Hindlimb muscle (tissue), 1 donor: ENCODE measurements at regions not wholly inside any gene's neighbourhood (a gene's known extent, or its start where the extent isn't known, plus 50 kb on each side); places are given as distances from the start of the nearest gene placed in this dataset.
A peak's percentile ranks its signal among the peaks of the same experiment; 100 is the strongest.
"Not testable (repeated sequence)": the region's sequence is repeated elsewhere in the genome, so short reads cannot be mapped to it uniquely, and the experiment has no call there.

ENCODE experiments used
- DNase-seq: peaks from one replicate; pipeline ENCODE4 v3.0.0-alpha.2; 2013

GRCh38 chr22:42217752-42218280 lies 52.6 kb downstream of the TCF20 start:
- DNase-seq = no peak

DNA sequence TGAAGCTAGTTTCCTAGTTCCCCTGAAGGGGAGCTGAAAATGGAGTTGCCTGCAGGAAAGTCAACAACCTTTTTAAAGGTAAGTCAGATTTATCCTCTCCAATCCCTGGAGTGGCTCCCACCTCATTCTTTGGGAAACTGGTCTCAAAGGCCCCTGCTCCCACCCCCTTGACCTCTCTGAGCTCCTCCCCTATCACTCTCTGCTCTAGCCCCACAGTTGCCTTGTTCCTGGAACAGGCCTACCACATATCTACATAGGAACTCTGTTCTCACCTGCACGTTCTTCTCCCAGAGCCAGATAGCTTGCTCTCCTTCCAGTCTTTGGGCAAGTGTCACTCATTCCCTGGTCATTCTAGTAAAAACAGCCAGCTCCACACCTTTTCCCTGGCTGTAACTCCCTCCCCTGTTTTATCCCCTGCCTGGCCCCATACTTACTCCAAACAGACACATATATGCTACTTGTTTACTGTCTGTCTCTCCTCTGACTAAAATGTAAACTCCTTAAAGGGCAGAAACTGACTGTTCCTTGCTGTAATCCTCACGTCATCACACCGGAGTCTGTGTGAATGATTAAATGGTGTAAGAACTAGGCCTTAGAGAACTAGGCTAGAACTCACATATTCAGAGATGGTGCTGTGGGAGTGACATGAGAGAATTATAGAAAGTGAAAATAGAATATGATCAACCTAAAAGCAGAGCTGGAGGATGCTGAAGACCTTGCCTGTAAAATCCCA lies 53.3 kb downstream of the TCF20 start:
- DNase-seq = no peak

- DNase-seq = no peak
Measured at GRCh38 chr22:42214633-42215415, 55.6 kb downstream of the TCF20 start.

- no peak for DNase-seq
Measured at GRCh38 chr22:42208362-42208761, 62.1 kb downstream of the TCF20 start.

DNA sequence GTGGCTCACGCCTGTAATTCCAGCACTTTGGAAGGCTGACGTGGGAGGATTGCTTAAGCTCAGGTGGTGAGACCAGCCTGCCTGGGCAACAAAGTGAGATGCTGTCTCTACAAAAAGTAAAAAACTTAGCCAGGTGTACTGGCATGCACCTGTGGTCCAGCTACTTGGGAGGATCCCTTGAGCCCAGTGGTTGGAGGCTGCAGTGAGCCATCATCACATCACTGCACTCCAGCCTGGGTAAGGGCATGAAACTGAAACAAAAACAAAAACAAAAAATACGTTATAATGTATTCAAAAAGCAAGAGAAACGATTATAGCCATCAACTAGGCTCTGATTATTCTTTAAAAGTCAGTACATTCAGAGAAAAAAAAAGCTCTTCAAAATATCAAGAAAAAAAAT lies 62.5 kb downstream of the TCF20 start:
- DNase-seq = no peak

- DNase-seq = no peak
Measured at GRCh38 chr22:42203609-42204008, 66.8 kb downstream of the TCF20 start.

DNA sequence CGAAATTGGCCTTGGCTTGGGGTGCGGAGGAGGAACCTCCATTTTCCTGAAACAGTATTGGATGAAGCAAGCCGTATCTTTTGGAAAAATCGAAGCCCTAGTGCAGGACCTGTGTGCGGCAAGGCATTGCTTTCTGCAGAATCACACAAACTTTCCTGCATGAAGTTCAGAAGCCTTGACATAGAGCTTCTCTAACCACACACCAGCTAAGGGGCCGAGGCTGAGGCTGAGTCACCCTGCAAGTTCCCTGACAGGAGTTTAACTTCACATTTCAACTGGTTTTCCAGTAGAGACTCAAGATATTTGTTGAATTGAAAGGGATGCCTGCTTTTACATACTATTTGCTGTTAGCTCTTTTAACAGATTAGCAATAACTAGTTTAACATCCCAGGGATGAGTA lies 67.8 kb downstream of the TCF20 start:
- DNase-seq = no peak

- DNase-seq = no peak
Measured at GRCh38 chr22:42202048-42202447, 68.4 kb downstream of the TCF20 start.

- DNase-seq = no peak
Measured at GRCh38 chr22:42199025-42199424, 68.4 kb upstream of the CYP2D6 start.

GRCh38 chr22:42198226-42198625 lies 67.6 kb upstream of the CYP2D6 start:
- DNase-seq = no peak

DNA sequence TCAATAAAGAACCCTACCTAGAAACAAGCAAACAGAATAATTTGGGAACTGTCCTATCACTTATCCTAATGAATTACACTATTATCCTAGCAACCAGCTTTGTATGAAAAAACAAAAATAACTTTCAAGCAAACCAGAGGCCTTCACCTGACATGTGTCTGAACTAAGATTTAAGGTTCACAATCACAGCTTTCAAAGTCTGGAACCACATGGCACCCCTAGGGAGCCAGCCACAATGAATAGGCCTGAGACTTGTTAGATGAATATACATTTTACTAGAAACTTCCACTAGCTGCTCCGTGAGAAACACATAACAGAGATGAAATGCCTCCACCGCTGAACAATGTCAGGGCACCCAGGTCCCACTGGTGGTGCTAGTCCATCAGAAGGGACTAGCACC lies 65.8 kb upstream of the CYP2D6 start:
- no peak for DNase-seq

DNA sequence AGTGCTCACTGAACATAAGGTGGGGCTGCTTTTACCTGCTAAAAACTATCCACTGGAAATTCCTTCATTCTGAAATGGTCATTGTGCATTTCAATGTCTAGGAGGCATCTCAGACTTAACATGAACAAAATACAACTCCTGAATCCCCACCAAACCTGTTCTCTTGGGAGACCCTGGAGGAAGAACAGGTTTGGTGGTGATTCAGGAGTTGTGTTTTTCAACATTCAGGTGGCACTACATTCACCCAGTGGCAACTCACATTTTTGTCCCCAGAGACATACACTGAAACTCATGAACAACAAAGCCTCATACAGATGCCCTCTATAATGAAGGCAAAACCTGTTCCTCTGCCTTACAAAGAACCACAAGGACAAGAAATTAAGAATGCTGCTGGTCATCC lies 64.3 kb upstream of the CYP2D6 start:
- DNase-seq = no peak

- DNase-seq = no peak
Measured at GRCh38 chr22:42194104-42194851, 63.7 kb upstream of the CYP2D6 start.

DNA sequence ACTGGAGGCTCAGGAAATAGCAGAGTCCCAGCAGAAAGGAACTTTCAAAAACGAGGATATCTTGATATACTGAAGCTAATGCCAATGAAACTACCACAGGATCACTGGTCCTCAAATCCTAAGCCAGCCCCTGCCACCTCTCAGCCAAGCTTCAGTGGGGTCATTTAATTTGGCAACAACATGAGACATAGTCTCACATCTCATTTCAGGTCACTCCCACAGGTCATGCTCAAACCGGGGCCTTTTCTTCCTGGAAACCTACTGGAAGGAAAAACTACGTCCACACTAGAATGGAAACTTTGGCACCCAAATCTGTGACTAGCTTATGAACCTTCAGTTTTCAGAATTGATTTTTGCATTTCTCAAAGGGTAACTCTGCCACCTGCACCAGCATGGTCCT lies 61.9 kb upstream of the CYP2D6 start:
- no peak for DNase-seq

- no peak for DNase-seq
Measured at GRCh38 chr22:42190274-42190673, 59.7 kb upstream of the CYP2D6 start.

DNA sequence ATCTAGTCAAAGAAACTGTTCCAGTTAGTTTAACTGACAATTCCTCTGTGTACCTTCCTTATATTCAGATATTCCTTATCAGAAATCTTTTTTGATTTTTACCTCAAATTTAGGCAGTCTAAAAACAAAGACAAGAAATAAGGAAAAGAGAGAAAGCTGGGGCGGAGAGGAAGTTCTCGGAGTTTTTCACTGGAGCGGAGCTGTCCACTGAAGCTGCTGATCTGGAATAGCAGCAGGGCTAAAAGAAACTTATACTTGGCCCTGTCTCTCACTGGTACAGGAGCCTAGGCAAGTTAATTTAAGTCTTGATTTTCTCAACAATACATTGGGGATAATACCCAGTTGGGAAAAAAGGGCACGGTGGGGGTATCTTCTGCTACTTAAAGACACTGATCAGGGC lies 59.2 kb upstream of the CYP2D6 start:
- no peak for DNase-seq

DNA sequence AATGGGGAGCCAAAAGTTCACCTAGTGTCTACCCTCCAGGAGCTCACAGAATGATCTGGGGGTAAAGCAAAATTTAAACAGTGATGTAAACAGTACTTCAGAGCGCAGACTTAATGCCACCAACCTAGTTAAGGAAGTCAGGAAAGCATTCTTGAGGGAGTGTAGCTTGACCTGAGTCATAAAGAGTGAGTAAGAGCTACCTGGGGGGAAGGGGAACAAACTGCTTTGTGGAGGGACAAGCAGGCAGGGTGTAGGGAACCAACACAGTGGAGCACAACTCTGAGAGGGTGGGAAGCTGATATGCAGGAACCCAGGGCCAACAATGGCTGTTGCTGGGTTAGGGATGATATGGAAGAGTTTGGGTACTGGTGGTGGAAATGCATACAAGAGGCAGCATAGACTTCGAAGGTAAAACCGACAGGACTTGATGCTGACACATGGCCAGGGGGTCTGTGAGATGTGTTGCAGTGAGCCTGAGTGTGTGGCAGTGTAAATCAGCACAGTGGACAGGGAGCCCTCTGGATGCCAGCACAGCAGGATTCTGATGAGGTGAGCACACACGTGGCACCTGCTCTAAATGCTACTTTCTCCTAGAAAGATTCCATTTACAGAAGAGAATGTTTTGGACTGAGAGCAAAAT lies 58.3 kb upstream of the CYP2D6 start:
- no peak for DNase-seq

DNA sequence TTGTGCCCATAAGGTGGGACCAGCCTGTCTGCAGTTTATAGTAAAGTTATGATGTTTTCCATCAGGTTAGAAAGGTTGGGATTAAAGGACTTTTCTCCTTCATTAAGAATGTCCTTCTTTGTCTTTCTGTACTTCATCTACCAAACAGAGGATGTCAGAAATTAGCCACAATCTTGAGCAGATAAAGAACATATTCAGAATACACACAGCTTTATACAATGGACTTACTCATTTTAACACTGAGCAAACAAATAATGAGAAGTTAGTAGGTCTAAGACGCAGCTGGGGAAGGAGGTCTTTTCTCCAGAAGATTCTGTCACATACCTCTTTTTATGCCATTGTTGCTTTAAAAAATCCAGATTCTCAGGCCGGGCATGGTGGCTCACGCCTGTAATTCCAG lies 57.0 kb upstream of the CYP2D6 start:
- DNase-seq = no peak

DNA sequence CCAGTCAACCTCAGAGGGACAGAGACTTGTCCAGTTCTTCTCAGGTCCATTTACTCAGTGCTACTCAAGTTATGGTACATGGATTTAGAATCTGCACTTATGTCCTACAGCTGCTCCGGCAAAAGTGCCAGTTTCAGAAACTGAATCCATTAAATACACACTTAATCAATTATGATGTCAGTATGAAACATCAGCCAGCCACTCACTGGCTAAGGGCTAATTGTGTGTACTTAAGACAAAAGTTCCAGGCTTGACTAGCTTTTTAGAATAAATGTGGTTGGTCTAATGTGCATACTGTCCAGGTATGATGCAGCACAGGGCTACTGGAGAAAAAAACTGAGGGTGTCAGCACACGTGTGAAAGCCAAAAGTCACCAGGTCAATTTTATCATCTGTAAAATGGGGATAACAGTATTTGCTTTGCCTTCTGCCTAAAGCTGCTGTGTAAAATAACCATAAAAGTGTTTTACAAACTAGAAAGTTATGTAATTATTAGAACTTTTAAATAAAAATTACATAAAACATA lies 55.4 kb upstream of the CYP2D6 start:
- DNase-seq = no peak

DNA sequence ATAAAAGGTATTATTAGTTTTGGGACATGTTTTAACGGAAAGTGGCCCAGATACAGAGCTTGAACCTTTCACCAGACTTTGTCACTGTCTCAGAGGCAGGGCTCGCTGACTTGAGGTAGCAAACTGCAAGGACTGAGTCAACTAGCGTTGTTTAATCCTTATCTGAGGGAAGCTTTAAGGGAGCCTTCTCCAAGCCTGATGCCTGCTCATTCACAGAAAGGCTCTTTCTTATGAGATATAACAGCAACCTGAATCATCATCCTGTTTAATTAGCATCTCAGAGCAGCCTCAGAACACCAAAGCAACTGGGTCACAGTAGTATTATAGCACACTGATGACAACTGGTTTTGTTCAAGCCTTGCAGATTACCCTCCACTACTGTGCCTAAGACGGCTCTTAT lies 54.2 kb upstream of the CYP2D6 start:
- no peak for DNase-seq

GRCh38 chr22:42183461-42184059 lies 53.0 kb upstream of the CYP2D6 start:
- DNase-seq = not testable (repeated sequence)

DNA sequence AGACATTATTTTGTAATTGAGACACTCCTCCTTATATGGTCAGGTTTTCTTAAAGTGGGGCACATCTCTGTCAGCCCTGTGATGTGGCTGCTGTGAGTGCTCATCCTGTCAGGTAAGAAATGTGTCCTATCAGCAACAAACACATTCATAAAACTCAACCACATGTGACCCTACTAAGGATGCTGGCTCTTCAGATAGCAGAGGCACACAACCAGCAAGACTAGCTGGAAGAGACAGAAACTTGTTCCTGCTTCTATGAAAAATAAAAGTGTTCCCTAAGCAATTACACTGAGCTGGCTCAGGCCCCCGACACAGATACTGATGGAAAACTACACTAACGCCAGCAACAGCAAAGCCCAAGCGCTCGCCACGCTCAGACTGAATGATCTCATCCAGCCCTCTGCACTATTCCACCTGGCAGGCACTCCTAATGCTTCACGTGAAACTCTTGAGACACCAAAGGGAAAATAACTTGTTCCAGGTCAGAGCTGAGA lies 49.8 kb upstream of the CYP2D6 start:
- peak; percentile 79 for DNase-seq
